Tibial nerve (tissue), 3 donors: ENCODE measurements at regions not wholly inside any gene's neighbourhood (a gene's known extent, or its start where the extent isn't known, plus 50 kb on each side); places are given as distances from the start of the nearest gene placed in this dataset.

Experiments used
- POLR2A ChIP-seq, 2 donors: fragments of 450-650 bp; IDR thresholded peaks; one replicate each; pipeline ENCODE4 v1.6.1; 2017; ENCODE audit warnings: antibody characterized with exemption in 2 of 2, mild to moderate bottlenecking in 2 of 2, moderate library complexity in 2 of 2
- TF ChIP-seq, protein P1 (sequence below), 5 experiments: fragments of 200-600 bp in 3 of 5; fragments of 450-650 bp in 2 of 5; sonication (generic) in 3 of 5; IDR thresholded peaks; one replicate each; pipeline ENCODE4 v1.5.1; 2016 to 2019; ENCODE audit warnings: antibody characterized with exemption in 5 of 5, mild to moderate bottlenecking in 3 of 5, moderate library complexity in 2 of 5

DNA sequence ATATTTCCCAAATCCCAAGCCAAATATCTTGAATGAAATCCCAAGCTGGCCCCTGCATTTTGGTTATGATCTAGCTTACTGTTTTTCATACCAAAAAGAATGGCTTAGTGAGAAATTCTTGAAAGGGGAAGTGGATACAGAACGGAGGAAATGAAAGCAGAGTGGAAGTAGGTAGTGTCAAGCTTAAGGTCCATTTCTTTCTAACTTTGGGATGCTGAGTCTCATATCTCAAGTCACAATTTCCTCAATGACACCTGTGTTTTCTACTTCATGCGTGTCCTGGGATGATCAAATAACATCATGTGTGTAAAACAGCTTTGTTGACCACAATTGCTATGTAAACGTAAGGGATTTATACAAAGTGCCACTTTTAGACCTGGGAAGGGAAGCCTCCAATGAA lies 238.8 kb upstream of the SLC35B3 start:
- TF ChIP-seq, protein P1, sequence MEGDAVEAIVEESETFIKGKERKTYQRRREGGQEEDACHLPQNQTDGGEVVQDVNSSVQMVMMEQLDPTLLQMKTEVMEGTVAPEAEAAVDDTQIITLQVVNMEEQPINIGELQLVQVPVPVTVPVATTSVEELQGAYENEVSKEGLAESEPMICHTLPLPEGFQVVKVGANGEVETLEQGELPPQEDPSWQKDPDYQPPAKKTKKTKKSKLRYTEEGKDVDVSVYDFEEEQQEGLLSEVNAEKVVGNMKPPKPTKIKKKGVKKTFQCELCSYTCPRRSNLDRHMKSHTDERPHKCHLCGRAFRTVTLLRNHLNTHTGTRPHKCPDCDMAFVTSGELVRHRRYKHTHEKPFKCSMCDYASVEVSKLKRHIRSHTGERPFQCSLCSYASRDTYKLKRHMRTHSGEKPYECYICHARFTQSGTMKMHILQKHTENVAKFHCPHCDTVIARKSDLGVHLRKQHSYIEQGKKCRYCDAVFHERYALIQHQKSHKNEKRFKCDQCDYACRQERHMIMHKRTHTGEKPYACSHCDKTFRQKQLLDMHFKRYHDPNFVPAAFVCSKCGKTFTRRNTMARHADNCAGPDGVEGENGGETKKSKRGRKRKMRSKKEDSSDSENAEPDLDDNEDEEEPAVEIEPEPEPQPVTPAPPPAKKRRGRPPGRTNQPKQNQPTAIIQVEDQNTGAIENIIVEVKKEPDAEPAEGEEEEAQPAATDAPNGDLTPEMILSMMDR (IDR thresholded peaks at IDR 0.05), result no peak
- TF ChIP-seq POLR2A (IDR thresholded peaks at IDR 0.05), result no peak
